Stomach (tissue), 4 donors: ENCODE measurements at regions not wholly inside any gene's neighbourhood (a gene's known extent, or its start where the extent isn't known, plus 50 kb on each side); places are given as distances from the start of the nearest gene placed in this dataset.

Source experiments
- CTCF ChIP-seq, 7 experiments: fragments of 450-650 bp in 4 of 7; fragments of 200-600 bp in 3 of 7; sonication (generic) in 3 of 7; IDR thresholded peaks; one replicate each; pipeline ENCODE4 v1.5.1; 2016 to 2019; ENCODE audit warnings: antibody characterized with exemption in 7 of 7, control low read depth in 2 of 7, mild to moderate bottlenecking in 1 of 7
- EP300 ChIP-seq: sonication (generic); formaldehyde crosslinking; IDR thresholded peaks from one replicate; pipeline ENCODE4 v1.6.1; 2017; ENCODE audit warnings: antibody characterized with exemption
- POLR2A ChIP-seq, 4 donors: fragments of 450-650 bp; IDR thresholded peaks; one replicate each; pipeline ENCODE4 v1.6.1; 2016; ENCODE audit warnings: antibody characterized with exemption in 4 of 4, control low read depth in 2 of 4, mild to moderate bottlenecking in 1 of 4, moderate library complexity in 1 of 4

GRCh38 chr13:80824229-80824628 lies 483.3 kb upstream of the SPRY2 start:
- no peak for TF ChIP-seq CTCF (IDR thresholded peaks at IDR 0.05)
- TF ChIP-seq EP300 = no peak
- no peak for TF ChIP-seq POLR2A (IDR thresholded peaks at IDR 0.05)
